IMR-90 (cell line): ENCODE measurements at regions not wholly inside any gene's neighbourhood (a gene's known extent, or its start where the extent isn't known, plus 50 kb on each side); places are given as distances from the start of the nearest gene placed in this dataset.

Experiments used
- ATAC-seq: fragments of 200-7000 bp; cut with Tn5 transposase; 2 replicates; pipeline ENCODE4 v1.9.1; 2020; ENCODE audit warnings: low read depth, mild to moderate bottlenecking, moderate library complexity
- BruUV-seq: library from RNA; stranded (reverse); fragments of 400-500 nt; replicated peaks from 2 replicates; lab custom pipeline; 2021; lab: Mats Ljungman, UMichigan
- CTCF ChIA-PET: fragments of 300-600 bp; formaldehyde crosslinking; extraction: SDS; loops from one replicate; lab custom pipeline; 2021; ENCODE audit warnings: antibody characterized with exemption; lab: Yijun Ruan, JAX
- POLR2A ChIA-PET: fragments of 300-600 bp; sonication (Branson Sonifier 250); formaldehyde crosslinking; loops from one replicate; lab custom pipeline; 2022; ENCODE audit warnings: antibody characterized with exemption; ENCODE audit not compliant: unreplicated experiment; lab: Charles Lee
- DNase-seq: peaks from one replicate; pipeline ENCODE4 v3.0.0; 2013
- H2AFZ ChIP-seq: replicated peaks from 2 replicates; pipeline ENCODE3; 2013; ENCODE audit warnings: low read length, mild to moderate bottlenecking; ENCODE audit not compliant: poor library complexity
- H2AK5ac ChIP-seq: 2 replicates; pipeline ENCODE4 v1.6.1; 2013; ENCODE audit warnings: low read depth, low read length, inconsistent platforms
- H2AK9ac ChIP-seq: replicated peaks from 2 replicates; pipeline ENCODE3; 2013; ENCODE audit warnings: mild to moderate bottlenecking, low read depth, low read length, moderate library complexity; ENCODE audit not compliant: poor library complexity
- H2BK120ac ChIP-seq: 2 replicates; pipeline ENCODE4 v1.6.1; 2013; ENCODE audit warnings: low read depth, low read length, inconsistent platforms
- H2BK15ac ChIP-seq: 3 replicates; pipeline ENCODE4 v1.6.1; 2013; ENCODE audit warnings: low read depth, low read length, inconsistent platforms
- H2BK20ac ChIP-seq: 2 replicates; pipeline ENCODE4 v1.6.1; 2013; ENCODE audit warnings: low read depth, mild to moderate bottlenecking, inconsistent platforms, low read length, moderate library complexity
- H2BK5ac ChIP-seq: 2 replicates; pipeline ENCODE4 v1.6.1; 2013; ENCODE audit warnings: mild to moderate bottlenecking, low read depth, low read length, inconsistent platforms; ENCODE audit not compliant: poor library complexity, severe bottlenecking
- H3K14ac ChIP-seq: replicated peaks from 2 replicates; pipeline ENCODE4 v1.6.1; 2013; ENCODE audit warnings: low read depth, low read length, inconsistent platforms
- H3K18ac ChIP-seq: 2 replicates; pipeline ENCODE4 v1.6.1; 2013; ENCODE audit warnings: low read depth, low read length, control low read depth
- H3K23ac ChIP-seq: 2 replicates; pipeline ENCODE4 v1.6.1; 2013; ENCODE audit warnings: low read depth, low read length, inconsistent platforms
- H3K27ac ChIP-seq: 2 replicates; pipeline ENCODE4 v1.5.1; 2013; ENCODE audit warnings: mild to moderate bottlenecking, control low read depth, low read length; ENCODE audit not compliant: insufficient read depth
- H3K27me3 ChIP-seq: 2 replicates; pipeline ENCODE4 v1.6.1; 2013; ENCODE audit warnings: low read length; ENCODE audit not compliant: control insufficient read depth, insufficient read depth
- H3K36me3 ChIP-seq: 2 replicates; pipeline ENCODE4 v1.6.1; 2013; ENCODE audit warnings: low read length, mixed read lengths; ENCODE audit not compliant: control insufficient read depth, insufficient read depth
- H3K4ac ChIP-seq: 2 replicates; pipeline ENCODE4 v1.6.1; 2013; ENCODE audit warnings: low read depth, low read length, inconsistent platforms
- H3K4me1 ChIP-seq: 2 replicates; pipeline ENCODE4 v1.6.1; 2013; ENCODE audit warnings: low read length, mixed read lengths; ENCODE audit not compliant: control insufficient read depth, insufficient read depth
- H3K4me2 ChIP-seq: 2 replicates; pipeline ENCODE4 v1.6.1; 2013; ENCODE audit warnings: low read depth, mild to moderate bottlenecking, control low read depth, low read length, moderate library complexity
- H3K4me3 ChIP-seq: 2 replicates; pipeline ENCODE4 v1.5.1; 2013; ENCODE audit warnings: low read depth, mild to moderate bottlenecking, control low read depth, low read length, moderate library complexity; ENCODE audit not compliant: insufficient read depth
- H3K56ac ChIP-seq: 2 replicates; pipeline ENCODE4 v1.6.1; 2013; ENCODE audit warnings: low read length, inconsistent platforms; ENCODE audit not compliant: insufficient read depth; ENCODE audit errors: extremely low read depth
- H3K79me1 ChIP-seq, 2 experiments: 2 replicates each; pipeline ENCODE4 v1.6.1; 2013; ENCODE audit warnings: low read length in 2 of 2, inconsistent platforms in 1 of 2, low read depth in 1 of 2
- H3K9ac ChIP-seq: 2 replicates; pipeline ENCODE4 v1.6.1; 2013; ENCODE audit warnings: low read depth, low read length, control low read depth
- H3K9me1 ChIP-seq: 2 replicates; pipeline ENCODE4 v1.6.1; 2013; ENCODE audit warnings: low read length, inconsistent platforms; ENCODE audit not compliant: insufficient read depth
- H3K9me3 ChIP-seq: 2 replicates; pipeline ENCODE4 v1.6.1; 2013; ENCODE audit warnings: low read length; ENCODE audit not compliant: control insufficient read depth, insufficient read depth
- H4K20me1 ChIP-seq: 2 replicates; pipeline ENCODE4 v1.6.1; 2013; ENCODE audit warnings: low read length, inconsistent platforms; ENCODE audit not compliant: insufficient read depth
- H4K5ac ChIP-seq: 2 replicates; pipeline ENCODE4 v1.6.1; 2013; ENCODE audit warnings: mild to moderate bottlenecking, low read depth, low read length, control low read depth
- H4K8ac ChIP-seq, 2 experiments: 2 replicates each; pipeline ENCODE4 v1.6.1; 2013; ENCODE audit warnings: low read depth in 2 of 2, low read length in 2 of 2, control low read depth in 1 of 2, inconsistent platforms in 1 of 2
- H4K91ac ChIP-seq: 2 replicates; pipeline ENCODE4 v1.6.1; 2013; ENCODE audit warnings: low read depth, low read length, inconsistent platforms; ENCODE audit not compliant: insufficient read depth
- CHD1 ChIP-seq: IDR thresholded peaks from 2 replicates; pipeline ENCODE4 v1.6.1; 2012; ENCODE audit warnings: low read depth, low read length, improper control_type of control experiment
- FOS ChIP-seq: fragments of 150-350 bp; IDR thresholded peaks from 2 replicates; pipeline ENCODE4 v1.6.1; 2016; ENCODE audit warnings: low read depth, low read length
- MAFK ChIP-seq: IDR thresholded peaks from 2 replicates; pipeline ENCODE4 v1.6.1; 2012; ENCODE audit warnings: low read depth, low read length, improper control_type of control experiment
- MAZ ChIP-seq: IDR thresholded peaks from 2 replicates; pipeline ENCODE4 v1.6.1; 2012; ENCODE audit warnings: low read depth, mild to moderate bottlenecking, low read length, improper control_type of control experiment, moderate library complexity, borderline replicate concordance
- MXI1 ChIP-seq: IDR thresholded peaks from 2 replicates; pipeline ENCODE4 v1.6.1; 2012; ENCODE audit warnings: low read depth, mild to moderate bottlenecking, low read length, moderate library complexity, borderline replicate concordance
- NFE2L2 ChIP-seq: fragments of 150-350 bp; IDR thresholded peaks from 2 replicates; pipeline ENCODE4 v1.6.1; 2016; ENCODE audit warnings: low read depth, mild to moderate bottlenecking, low read length
- POLR2A ChIP-seq: IDR thresholded peaks from 2 replicates; pipeline ENCODE4 v1.6.1; 2012; ENCODE audit warnings: mild to moderate bottlenecking, low read depth, low read length
- RAD21 ChIP-seq: IDR thresholded peaks from 2 replicates; pipeline ENCODE4 v1.6.1; 2012; ENCODE audit warnings: low read length, improper control_type of control experiment
- RCOR1 ChIP-seq: IDR thresholded peaks from 2 replicates; pipeline ENCODE4 v1.6.1; 2012; ENCODE audit warnings: mild to moderate bottlenecking, low read length, improper control_type of control experiment; ENCODE audit not compliant: insufficient replicate concordance
- RFX5 ChIP-seq: IDR thresholded peaks from 2 replicates; pipeline ENCODE4 v1.8.0; 2012; ENCODE audit warnings: low read depth, mild to moderate bottlenecking, low read length, moderate library complexity
- SMC3 ChIP-seq: fragments of 150-350 bp; IDR thresholded peaks from 2 replicates; pipeline ENCODE4 v1.6.1; 2016; ENCODE audit warnings: low read depth, mild to moderate bottlenecking, antibody characterized with exemption, low read length, moderate library complexity
- USF2 ChIP-seq: fragments of 150-350 bp; IDR thresholded peaks from 2 replicates; pipeline ENCODE4 v1.6.1; 2017; ENCODE audit warnings: mild to moderate bottlenecking, antibody characterized with exemption, low read length, low read depth
- WGBS, 2 experiments: methylation state at CpG; one replicate each; pipeline versions ENCODE4 v1.1.5 to v1.1.7; 2013; ENCODE audit warnings: missing lambda C conversion rate in 2 of 2; ENCODE audit not compliant: insufficient read length in 1 of 2; ENCODE audit errors: extremely low coverage in 2 of 2; 5-methylcytosine and 5-hydroxymethylcytosine counted together
- dilution Hi-C: fragments of 300-500 bp; cut with HindIII; formaldehyde crosslinking; loops from one replicate; pipeline ENCODE4 v1.14.3; 2018; ENCODE audit warnings: low sequenced_read_pairs; ENCODE audit not compliant: unreplicated experiment
- in situ Hi-C: fragments of 300-500 bp; cut with MboI; formaldehyde crosslinking; loops from 3 replicates; pipeline ENCODE4 v1.14.3; 2019; ENCODE audit warnings: low sequenced_read_pairs, inconsistent platforms, mixed read lengths
- intact Hi-C: fragments of 100-400 bp; cut with micrococcal nuclease; formaldehyde crosslinking; loops from 2 replicates; pipeline ENCODE4 v1.10.0; 2022
- TF ChIP-seq, protein P1 (sequence below): fragments of 150-350 bp; IDR thresholded peaks from 2 replicates; pipeline ENCODE4 v1.6.1; 2016; ENCODE audit warnings: low read depth, mild to moderate bottlenecking, low read length, moderate library complexity, borderline replicate concordance

DNA sequence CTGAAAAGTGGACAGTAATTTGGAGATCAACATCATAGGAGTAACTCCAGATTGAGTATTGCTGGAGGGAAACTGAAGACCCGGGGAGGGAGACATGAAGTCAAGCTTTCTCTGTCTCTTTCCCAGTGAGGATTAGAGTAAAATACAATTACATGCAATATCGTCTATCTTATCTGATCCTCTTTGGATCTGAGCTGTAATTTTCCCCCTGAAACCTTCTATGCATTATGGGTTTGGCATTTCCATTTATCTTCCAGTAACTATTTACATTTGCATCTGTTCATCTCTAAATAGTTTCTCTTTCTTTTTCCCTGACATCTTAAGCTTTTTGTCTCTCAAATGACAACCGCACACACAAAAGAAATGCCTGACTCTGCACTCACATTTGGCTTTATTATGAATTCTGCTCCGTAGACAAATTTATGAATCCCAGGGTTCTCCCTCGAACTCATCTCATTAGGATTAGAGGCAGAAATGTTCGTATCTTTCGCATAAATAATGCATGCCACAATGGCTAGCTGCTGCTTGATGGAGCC, 113.1 kb downstream of the SPP2 start:
- H4K20me1 ChIP-seq: no peaks in the 10 kb centered on the region
- DNase-seq (no peak), ATAC-seq (no peak)
- H2BK20ac ChIP-seq: no peak overlapping the region
- WGBS, 2 experiments: 67% methylated on average over 1 of the region's 7 CpGs; no CpG with 5 or more reads in 1 of the 2 experiments
- H3K36me3 ChIP-seq: no peaks in the 10 kb centered on the region
- H3K56ac ChIP-seq: no peak overlapping the region
- no peak overlapping the region for H2BK15ac ChIP-seq
- CTCF ChIA-PET: no interaction called here
- no peak overlapping the region for H2BK5ac ChIP-seq
- POLR2A ChIA-PET: interaction anchor here (0.5 kb wide), 1 partner anchor 11 kb away, joined by 3 read pairs; no protein-coding TSS in a partner anchor
- no peak overlapping the region for H3K9ac ChIP-seq
- H3K14ac ChIP-seq: no peak overlapping the region
- BruUV-seq: no TSS peak
- H3K18ac ChIP-seq: no peak overlapping the region
- H2AFZ ChIP-seq: no peak overlapping the region
- no peak overlapping the region for H3K27ac ChIP-seq
- dilution Hi-C loops (no loop called here), intact Hi-C loops (no loop called here), in situ Hi-C loops (no loop called here)
- no peak overlapping the region for H2BK120ac ChIP-seq
- no peaks in the 10 kb centered on the region for H3K9me3 ChIP-seq
- H3K79me1 ChIP-seq: no peaks in the 10 kb centered on the region
- no peak overlapping the region for H3K4me2 ChIP-seq
- H3K23ac ChIP-seq: no peak overlapping the region
- no peaks in the 10 kb centered on the region for H3K4me1 ChIP-seq
- no peak overlapping the region for H3K4me3 ChIP-seq
- no peak overlapping the region for H2AK9ac ChIP-seq
- H4K91ac ChIP-seq: no peak overlapping the region
- H4K8ac ChIP-seq: no peak overlapping the region
- 0 out of 2 replicates have a peak, but pooled peaks cover 3% of the 10 kb centered on the region for H3K27me3 ChIP-seq
- H3K9me1 ChIP-seq: no peaks in the 10 kb centered on the region
- H3K4ac ChIP-seq: no peak overlapping the region
- TF ChIP-seq MXI1 (no peak), RFX5 (no peak), SMC3 (no peak), FOS (no peak), RAD21 (no peak), CHD1 (no peak), MAFK (no peak), POLR2A (no peak), RCOR1 (no peak), USF2 (no peak), MAZ (no peak), NFE2L2 (no peak)
- TF ChIP-seq, protein P1, sequence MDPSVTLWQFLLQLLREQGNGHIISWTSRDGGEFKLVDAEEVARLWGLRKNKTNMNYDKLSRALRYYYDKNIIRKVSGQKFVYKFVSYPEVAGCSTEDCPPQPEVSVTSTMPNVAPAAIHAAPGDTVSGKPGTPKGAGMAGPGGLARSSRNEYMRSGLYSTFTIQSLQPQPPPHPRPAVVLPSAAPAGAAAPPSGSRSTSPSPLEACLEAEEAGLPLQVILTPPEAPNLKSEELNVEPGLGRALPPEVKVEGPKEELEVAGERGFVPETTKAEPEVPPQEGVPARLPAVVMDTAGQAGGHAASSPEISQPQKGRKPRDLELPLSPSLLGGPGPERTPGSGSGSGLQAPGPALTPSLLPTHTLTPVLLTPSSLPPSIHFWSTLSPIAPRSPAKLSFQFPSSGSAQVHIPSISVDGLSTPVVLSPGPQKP: no peak
- H4K5ac ChIP-seq: no peak overlapping the region
- no peak overlapping the region for H2AK5ac ChIP-seq
